Activated T-cell treated with anti-CD3 and anti-CD28 coated beads for 4 hours (primary cell): ENCODE measurements at regions not wholly inside any gene's neighbourhood (a gene's known extent, or its start where the extent isn't known, plus 50 kb on each side); places are given as distances from the start of the nearest gene placed in this dataset.

Experiments used
- DNase-seq: peaks from one replicate; pipeline ENCODE4 v3.0.0-alpha.2; 2020

- DNase-seq, result no peak
These were observed 106.5 kb upstream of the SLC2A1 start for GRCh38 chr1:43065191-43065590.

DNA sequence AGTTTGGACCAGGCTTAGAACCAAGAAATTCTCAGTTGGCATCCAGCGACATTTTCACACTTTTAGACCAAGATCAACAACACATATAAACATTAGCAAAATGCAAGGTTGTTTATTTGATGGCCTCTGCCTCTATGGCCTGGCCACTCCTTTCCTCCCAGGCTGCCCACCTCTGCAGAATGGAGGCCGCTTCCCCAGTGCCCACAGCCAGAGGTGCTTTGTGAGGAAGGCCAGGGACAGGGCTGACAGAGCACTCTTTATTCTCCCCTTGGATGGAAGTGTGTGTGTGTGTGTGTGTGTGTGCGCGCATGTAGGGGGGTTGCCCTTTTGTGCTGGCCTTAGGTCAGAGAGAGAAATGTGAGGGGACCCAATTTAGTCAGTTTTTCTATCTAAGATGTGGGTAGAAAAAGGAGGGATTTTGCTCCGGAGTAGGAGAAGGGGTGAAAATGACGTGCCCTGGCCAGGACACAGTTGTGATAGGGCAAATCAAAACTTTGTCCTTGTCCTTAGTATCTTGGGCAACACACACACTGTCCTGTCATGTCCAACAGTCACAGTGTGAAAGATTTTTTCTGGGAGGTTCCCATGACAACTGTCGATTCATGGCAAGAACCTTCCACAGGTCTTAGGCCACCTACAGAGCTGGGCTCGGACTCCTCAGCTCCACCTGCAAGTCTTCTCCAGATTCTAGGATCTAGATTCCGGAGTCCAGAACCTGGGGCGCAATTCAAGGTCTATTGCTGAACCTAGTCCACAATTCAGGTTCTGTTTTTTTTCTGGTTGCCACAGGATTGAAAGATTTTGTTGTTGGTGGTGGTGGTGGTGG is 104.9 kb upstream of the SLC2A1 start:
- no peak for DNase-seq

GRCh38 chr1:43062527-43063095 is 103.9 kb upstream of the SLC2A1 start:
- no peak for DNase-seq

DNA sequence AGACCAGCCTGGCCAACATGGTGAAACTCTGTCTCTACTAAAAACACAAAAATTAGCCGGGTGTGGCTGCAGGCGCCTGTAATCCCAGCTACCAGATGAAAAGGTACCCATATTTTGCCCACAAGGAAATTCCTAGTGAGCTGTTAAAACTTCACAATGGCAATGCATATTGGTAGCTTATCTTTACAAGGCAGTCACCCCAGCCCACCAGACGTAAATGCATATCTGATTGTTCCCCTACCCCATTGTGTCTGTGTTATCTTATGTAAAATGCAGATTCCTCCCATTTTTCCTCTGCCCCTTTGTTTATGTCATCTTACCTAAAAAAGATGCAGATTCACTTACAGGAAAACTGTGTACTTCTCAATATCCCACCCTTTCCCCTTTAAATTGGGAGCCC is 103.1 kb upstream of the SLC2A1 start:
- DNase-seq, result no peak

GRCh38 chr1:43059640-43060574 is 101.2 kb upstream of the SLC2A1 start:
- no peak for DNase-seq

- no peak for DNase-seq
These were observed 100.1 kb upstream of the SLC2A1 start for GRCh38 chr1:43058545-43059360.

- no peak for DNase-seq
These were observed 99.4 kb upstream of the SLC2A1 start for GRCh38 chr1:43058056-43058455.

DNA sequence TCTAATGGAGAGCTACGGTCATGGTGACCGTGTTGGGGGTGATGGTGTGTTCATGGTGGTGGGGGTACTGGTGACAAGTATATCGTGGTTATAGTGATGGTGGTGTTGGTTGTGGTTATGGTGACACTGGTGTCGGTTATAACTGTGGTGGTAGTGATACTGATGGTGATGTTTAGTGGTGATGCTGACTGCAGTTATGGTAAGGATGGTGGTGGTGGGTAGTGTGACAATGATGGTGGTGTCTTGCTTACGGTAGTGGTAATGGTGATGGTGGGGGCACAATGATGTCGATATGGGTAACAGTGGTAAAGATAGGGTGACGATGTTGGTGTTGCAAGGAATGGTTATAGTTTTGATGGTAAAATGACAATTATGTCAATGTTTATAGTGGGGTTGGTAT is 98.9 kb upstream of the SLC2A1 start:
- DNase-seq, result no peak

DNA sequence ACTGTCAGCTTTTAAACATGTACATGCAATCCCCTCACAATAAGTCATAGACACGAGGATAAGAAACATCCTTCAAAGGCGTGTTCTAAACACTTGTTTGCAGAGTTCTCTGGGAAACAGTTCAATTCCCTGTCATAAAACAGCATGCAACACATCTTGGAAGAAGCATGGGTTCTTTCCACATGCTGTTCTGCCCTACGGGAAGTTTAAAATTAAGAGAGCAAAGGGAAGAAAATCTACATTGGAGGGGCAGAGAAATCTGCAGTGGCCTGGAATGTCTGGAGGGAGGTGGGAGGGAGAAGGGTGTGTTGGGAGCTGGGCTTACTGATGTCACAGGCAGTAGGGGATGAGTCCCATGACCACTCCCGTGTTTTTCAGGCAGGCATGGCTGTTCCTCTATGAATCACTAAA is 98.3 kb upstream of the SLC2A1 start:
- no peak for DNase-seq

GRCh38 chr1:43056460-43056859 is 97.8 kb upstream of the SLC2A1 start:
- no peak for DNase-seq

GRCh38 chr1:43054961-43055360 is 96.3 kb upstream of the SLC2A1 start:
- DNase-seq, result no peak

GRCh38 chr1:43052786-43053439 is 94.2 kb upstream of the SLC2A1 start:
- no peak for DNase-seq

DNA sequence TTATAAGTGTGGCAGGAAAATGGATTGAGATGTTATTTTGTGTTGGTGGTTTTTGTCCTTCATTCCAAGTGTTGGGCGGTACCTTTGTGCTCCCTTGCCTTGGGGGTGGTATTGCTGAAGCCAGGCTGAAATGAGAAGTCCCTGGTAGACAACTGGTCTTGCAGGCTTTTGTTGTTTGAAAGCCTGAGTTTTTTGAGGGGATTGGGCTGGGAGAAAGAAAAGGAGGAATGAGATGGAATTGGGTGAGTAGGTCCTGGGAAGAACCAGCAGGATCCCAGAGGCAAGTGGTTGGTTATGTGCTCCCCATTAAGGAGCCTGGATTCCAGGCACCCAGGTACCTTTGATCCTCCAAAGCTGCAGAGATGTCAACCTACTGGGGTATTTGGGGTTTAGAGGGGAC is 93.7 kb upstream of the SLC2A1 start:
- DNase-seq, result no peak

DNA sequence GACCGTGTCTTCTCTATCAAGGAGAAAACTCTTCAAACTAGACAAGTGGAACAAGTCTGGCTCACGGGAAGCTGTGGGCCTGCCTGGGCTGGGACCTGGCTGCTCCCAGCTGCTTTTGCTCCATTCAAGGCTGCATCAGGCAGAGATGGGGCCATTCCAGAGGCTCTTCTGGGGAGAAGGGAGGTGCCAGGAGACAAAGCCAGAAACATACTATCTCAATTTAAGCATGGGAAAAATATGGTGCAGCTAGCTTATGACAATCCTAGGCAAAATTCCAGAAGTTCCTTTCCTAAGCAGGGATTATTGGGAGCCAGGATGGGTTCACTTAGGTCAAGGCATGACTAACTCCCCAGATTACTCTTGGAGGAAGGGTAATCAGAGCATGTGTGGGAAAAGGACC is 90.8 kb upstream of the SLC2A1 start:
- no peak for DNase-seq

- no peak for DNase-seq
These were observed 89.9 kb upstream of the SLC2A1 start for GRCh38 chr1:43048601-43049011.

DNA sequence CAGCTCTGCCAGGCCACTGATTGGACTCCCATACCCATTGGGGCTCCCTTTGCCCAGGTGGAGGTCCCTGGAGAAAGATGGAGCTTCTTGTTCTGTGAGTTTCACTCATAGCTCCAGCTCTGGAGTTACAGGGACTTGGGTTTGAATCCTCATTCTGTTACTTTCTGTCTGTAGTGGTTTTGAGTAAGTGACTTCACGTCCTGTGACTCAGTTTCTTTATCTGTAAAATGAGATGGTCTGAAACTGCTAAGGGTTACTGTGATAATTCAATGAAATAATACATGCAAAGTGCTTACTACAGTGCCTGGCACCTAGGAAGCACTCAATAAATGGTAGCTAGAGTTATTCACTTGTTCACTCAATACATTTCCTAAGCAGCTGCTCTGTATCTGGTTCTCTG is 88.5 kb upstream of the SLC2A1 start:
- no peak for DNase-seq

DNA sequence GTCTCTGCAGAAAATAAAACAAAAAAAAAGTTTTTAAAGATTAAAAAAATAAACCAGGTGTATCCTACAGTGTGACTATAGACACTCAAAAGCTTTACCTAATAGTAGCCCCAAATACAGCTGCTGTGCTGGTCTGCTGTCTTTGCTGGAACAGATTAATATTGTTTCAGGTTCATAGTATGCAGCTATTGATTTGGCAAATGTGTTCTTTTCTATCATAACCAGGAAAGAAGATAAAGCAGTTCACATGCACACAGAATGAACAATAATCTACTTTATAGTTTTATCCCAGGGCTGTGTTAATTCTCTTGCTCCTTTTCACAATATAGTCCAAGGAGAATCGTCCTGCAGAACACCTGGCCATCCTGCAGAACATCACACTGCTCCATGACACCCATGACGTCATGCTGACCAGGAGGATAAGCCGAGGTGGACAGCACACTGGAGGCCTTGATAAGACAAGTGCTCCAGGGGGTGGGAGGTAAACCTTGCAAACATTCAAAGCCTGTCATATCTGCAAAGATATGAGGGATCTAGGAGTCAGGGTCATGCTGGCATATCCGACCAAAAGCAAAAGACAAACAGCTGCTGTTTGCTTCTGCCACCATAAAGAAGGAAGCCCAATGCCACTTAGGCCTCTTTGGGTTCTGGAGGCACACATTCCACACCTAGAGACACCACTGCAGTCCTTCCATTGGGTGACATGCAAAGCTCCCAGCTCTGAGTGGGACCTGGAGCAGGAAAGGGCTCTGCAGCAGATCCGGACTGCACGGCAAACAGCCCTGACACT is 86.1 kb upstream of the SLC2A1 start:
- no peak for DNase-seq

GRCh38 chr1:43043695-43044094 is 85.0 kb upstream of the SLC2A1 start:
- no peak for DNase-seq

GRCh38 chr1:43042773-43043457 is 84.2 kb upstream of the SLC2A1 start:
- DNase-seq, result no peak

DNA sequence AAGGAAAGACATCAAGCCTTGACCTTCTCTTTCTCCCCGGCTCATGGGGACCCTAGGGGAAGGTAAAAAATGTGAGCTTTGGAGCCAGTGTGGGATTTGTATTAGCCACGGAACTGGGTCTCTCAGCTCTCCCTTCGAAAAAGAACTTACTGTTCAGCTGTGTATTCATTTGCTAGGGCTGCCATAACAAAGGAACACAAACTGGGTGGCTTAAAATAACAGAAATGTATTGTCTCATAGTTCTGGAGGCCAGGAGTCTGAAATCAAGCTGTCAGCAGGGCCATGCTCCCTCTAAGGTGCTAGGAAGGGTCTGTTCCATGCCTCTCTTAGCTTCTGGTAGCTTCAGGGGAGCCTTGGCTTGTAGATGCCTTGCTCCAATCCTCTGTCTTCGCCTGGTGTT is 83.5 kb upstream of the SLC2A1 start:
- DNase-seq, result no peak

GRCh38 chr1:43041591-43041990 is 82.9 kb upstream of the SLC2A1 start:
- DNase-seq, result no peak
